ENCODE measurements at regions not wholly inside any gene's neighbourhood (a gene's known extent, or its start where the extent isn't known, plus 50 kb on each side); places are given as distances from the start of the nearest gene placed in this dataset.
"Not testable (repeated sequence)": the region's sequence is repeated elsewhere in the genome, so short reads cannot be mapped to it uniquely, and the experiment has no call there.

- DNase-seq (ENCODE audit: low spot score) = no peak
Measured at GRCh38 chrX:26597981-26598380, 382.0 kb downstream of the MAGEB5 start.

- DNase-seq (ENCODE audit: low spot score) = no peak
Measured at GRCh38 chrX:26590849-26591248, 374.9 kb downstream of the MAGEB5 start.

GRCh38 chrX:26586570-26586969 lies 370.6 kb downstream of the MAGEB5 start:
- no peak for DNase-seq (ENCODE audit: low spot score)

GRCh38 chrX:26581091-26581490 lies 365.1 kb downstream of the MAGEB5 start:
- no peak for DNase-seq (ENCODE audit: low spot score)

- DNase-seq (ENCODE audit: low spot score) = no peak
Measured at GRCh38 chrX:26580021-26580420, 364.1 kb downstream of the MAGEB5 start.

GRCh38 chrX:26574234-26574633 lies 358.3 kb downstream of the MAGEB5 start:
- DNase-seq (ENCODE audit: low spot score) = no peak

GRCh38 chrX:26562156-26562555 lies 346.2 kb downstream of the MAGEB5 start:
- DNase-seq (ENCODE audit: low spot score) = no peak

- DNase-seq (ENCODE audit: low spot score) = no peak
Measured at GRCh38 chrX:26559855-26560254, 343.9 kb downstream of the MAGEB5 start.

- no peak for DNase-seq (ENCODE audit: low spot score)
Measured at GRCh38 chrX:26558719-26559386, 342.9 kb downstream of the MAGEB5 start.

GRCh38 chrX:26557691-26558321 lies 341.8 kb downstream of the MAGEB5 start:
- no peak for DNase-seq (ENCODE audit: low spot score)

- DNase-seq (ENCODE audit: low spot score) = not testable (repeated sequence)
Measured at GRCh38 chrX:26525768-26526167, 309.8 kb downstream of the MAGEB5 start.

GRCh38 chrX:26522501-26522900 lies 306.5 kb downstream of the MAGEB5 start:
- DNase-seq (ENCODE audit: low spot score) = no peak

GRCh38 chrX:26511589-26512363 lies 295.8 kb downstream of the MAGEB5 start:
- DNase-seq (ENCODE audit: low spot score) = no peak

- no peak for DNase-seq (ENCODE audit: low spot score)
Measured at GRCh38 chrX:26470941-26471340, 255.0 kb downstream of the MAGEB5 start.

- no peak for DNase-seq (ENCODE audit: low spot score)
Measured at GRCh38 chrX:26466387-26466786, 250.4 kb downstream of the MAGEB5 start.

- DNase-seq (ENCODE audit: low spot score) = no peak
Measured at GRCh38 chrX:26445288-26445687, 229.3 kb downstream of the MAGEB5 start.

- DNase-seq (ENCODE audit: low spot score) = not testable (repeated sequence)
Measured at GRCh38 chrX:26444417-26444816, 228.4 kb downstream of the MAGEB5 start.

GRCh38 chrX:26442340-26442739 lies 226.4 kb downstream of the MAGEB5 start:
- no peak for DNase-seq (ENCODE audit: low spot score)

- no peak for DNase-seq (ENCODE audit: low spot score)
Measured at GRCh38 chrX:26414534-26414933, 198.6 kb downstream of the MAGEB5 start.

GRCh38 chrX:26411045-26411444 lies 195.1 kb downstream of the MAGEB5 start:
- DNase-seq (ENCODE audit: low spot score) = no peak

GRCh38 chrX:26409636-26410035 lies 193.7 kb downstream of the MAGEB5 start:
- no peak for DNase-seq (ENCODE audit: low spot score)

GRCh38 chrX:26387906-26388305 lies 171.9 kb downstream of the MAGEB5 start:
- DNase-seq (ENCODE audit: low spot score) = no peak

- no peak for DNase-seq (ENCODE audit: low spot score)
Measured at GRCh38 chrX:26376037-26376708, 160.2 kb downstream of the MAGEB5 start.
